Neural cell (in vitro differentiated cells): ENCODE measurements at regions not wholly inside any gene's neighbourhood (a gene's known extent, or its start where the extent isn't known, plus 50 kb on each side); places are given as distances from the start of the nearest gene placed in this dataset.

Experiments used
- H2AFZ ChIP-seq: fragments of 200-600, 300-800 bp; sonication (generic), shearing (Covaris generic); 2 replicates; pipeline ENCODE4 v1.6.0; 2014; ENCODE audit warnings: low read depth, mild to moderate bottlenecking, antibody characterized with exemption, low read length, moderate library complexity
- H3F3A ChIP-seq: fragments of 200-600 bp; shearing (Covaris generic); 2 replicates; pipeline ENCODE4 v1.6.1; 2016; ENCODE audit warnings: mild to moderate bottlenecking, moderate library complexity, mixed read lengths, antibody characterized with exemption, low read length; ENCODE audit not compliant: insufficient read depth, poor library complexity, severe bottlenecking
- H3K27ac ChIP-seq: fragments of 200-600, 300-800 bp; sonication (generic), shearing (Covaris generic); 2 replicates; pipeline ENCODE4 v1.5.1; 2014; ENCODE audit warnings: mild to moderate bottlenecking, low read length, moderate library complexity
- H3K27me3 ChIP-seq: fragments of 300-800, 200-600 bp; sonication (generic), shearing (Covaris generic); 2 replicates; pipeline ENCODE4 v1.6.0; 2014; ENCODE audit warnings: mild to moderate bottlenecking, low read depth, low read length, moderate library complexity; ENCODE audit not compliant: insufficient read depth
- H3K36me3 ChIP-seq: fragments of 300-800, 200-600 bp; sonication (generic), shearing (Covaris generic); 2 replicates; pipeline ENCODE4 v1.5.1; 2014; ENCODE audit warnings: mild to moderate bottlenecking, antibody characterized with exemption, low read length, moderate library complexity; ENCODE audit not compliant: insufficient read depth
- H3K4me2 ChIP-seq: fragments of 300-800, 200-600 bp; sonication (generic), shearing (Covaris generic); 2 replicates; pipeline ENCODE4 v1.6.0; 2014; ENCODE audit warnings: mild to moderate bottlenecking, low read length
- H3K4me3 ChIP-seq: fragments of 300-800, 200-600 bp; sonication (generic), shearing (Covaris generic); 2 replicates; pipeline ENCODE4 v1.5.1; 2014; ENCODE audit warnings: mild to moderate bottlenecking, low read length, moderate library complexity
- H3K79me2 ChIP-seq: fragments of 200-600 bp; shearing (Covaris generic); replicated peaks from 2 replicates; pipeline ENCODE4 v1.6.0; 2014; ENCODE audit warnings: mild to moderate bottlenecking, low read length, moderate library complexity; ENCODE audit not compliant: insufficient read depth
- H3K9ac ChIP-seq: fragments of 300-800, 200-600 bp; sonication (generic), shearing (Covaris generic); 2 replicates; pipeline ENCODE4 v1.6.1; 2016; ENCODE audit warnings: mild to moderate bottlenecking, low read length, mixed read lengths
- H3K9me2 ChIP-seq: fragments of 200-600 bp; shearing (Covaris generic); 2 replicates; pipeline ENCODE4 v1.6.1; 2016; ENCODE audit warnings: mild to moderate bottlenecking, low read length, mixed read lengths; ENCODE audit not compliant: insufficient read depth
- H3K9me3 ChIP-seq: fragments of 200-600, 300-800 bp; sonication (generic), shearing (Covaris generic); 2 replicates; pipeline ENCODE4 v1.6.1; 2016; ENCODE audit warnings: mild to moderate bottlenecking, mixed run types, low read length, moderate library complexity, mixed read lengths
- H4K20me1 ChIP-seq: fragments of 200-600 bp; shearing (Covaris generic); 2 replicates; pipeline ENCODE4 v1.6.1; 2016; ENCODE audit warnings: mild to moderate bottlenecking, mixed run types; ENCODE audit not compliant: insufficient read depth
- CTCF ChIP-seq: fragments of 450-650 bp; IDR thresholded peaks from 2 replicates; pipeline ENCODE4 v1.5.1; 2014; ENCODE audit warnings: antibody characterized with exemption, mild to moderate bottlenecking, moderate library complexity; ENCODE audit not compliant: poor library complexity, severe bottlenecking
- EP300 ChIP-seq: fragments of 450-650 bp; conservative IDR thresholded peaks from 2 replicates; pipeline ENCODE4 v1.6.1; 2014; ENCODE audit warnings: antibody characterized with exemption, mild to moderate bottlenecking, moderate library complexity; ENCODE audit not compliant: poor library complexity, severe bottlenecking
- EZH2 ChIP-seq: fragments of 200-600, 300-800 bp; shearing (Covaris generic), sonication (generic); IDR thresholded peaks from 2 replicates; pipeline ENCODE4 v1.6.1; 2014; ENCODE audit warnings: antibody characterized with exemption, low read length, borderline replicate concordance, mild to moderate bottlenecking; ENCODE audit not compliant: insufficient read depth, poor library complexity, severe bottlenecking
- MXI1 ChIP-seq: fragments of 450-650 bp; conservative IDR thresholded peaks from 2 replicates; pipeline ENCODE4 v1.6.1; 2014; ENCODE audit warnings: antibody characterized with exemption, mild to moderate bottlenecking; ENCODE audit not compliant: poor library complexity, severe bottlenecking
- POLR2AphosphoS5 ChIP-seq: IDR thresholded peaks from 2 replicates; pipeline ENCODE4 v1.6.1; 2012
- RAD21 ChIP-seq: fragments of 450-650 bp; conservative IDR thresholded peaks from 2 replicates; pipeline ENCODE4 v1.6.1; 2014; ENCODE audit warnings: antibody characterized with exemption, mild to moderate bottlenecking, moderate library complexity
- REST ChIP-seq: IDR thresholded peaks from 2 replicates; pipeline ENCODE4 v1.6.1; 2012; ENCODE audit warnings: borderline replicate concordance
- SMC3 ChIP-seq: fragments of 450-650 bp; conservative IDR thresholded peaks from 2 replicates; pipeline ENCODE4 v1.6.1; 2014; ENCODE audit warnings: antibody characterized with exemption, mild to moderate bottlenecking, moderate library complexity; ENCODE audit not compliant: poor library complexity
- TAF1 ChIP-seq: IDR thresholded peaks from 2 replicates; pipeline ENCODE4 v1.6.1; 2012; ENCODE audit warnings: low read depth

DNA sequence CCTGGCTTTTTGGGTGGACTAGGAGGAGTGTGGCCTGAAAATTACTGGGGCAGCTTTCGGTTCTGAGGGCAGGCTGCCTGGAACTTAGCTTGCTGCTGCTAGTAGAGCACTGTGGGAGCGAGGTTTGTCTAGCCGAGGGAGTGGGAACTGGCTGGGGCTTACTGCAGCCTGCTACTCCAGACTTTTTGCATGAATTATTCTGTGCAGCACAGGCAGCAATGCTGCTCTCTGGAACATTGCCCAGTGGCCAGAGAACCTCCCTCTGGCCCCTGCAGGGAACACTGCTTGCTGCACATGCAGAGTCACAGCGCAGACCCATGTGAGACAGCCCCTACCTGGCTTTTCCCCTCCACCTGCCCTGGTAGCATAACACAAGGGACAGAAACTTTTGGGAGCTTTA lies 263.9 kb upstream of the SLITRK2 start:
- H3K27me3 ChIP-seq = no peaks in the 10 kb centered on the region
- no peaks in the 10 kb centered on the region for H4K20me1 ChIP-seq
- no peaks in the 10 kb centered on the region for H3K9me3 ChIP-seq
- no peak overlapping the region for H3K4me2 ChIP-seq
- no peaks in the 10 kb centered on the region for H3K79me2 ChIP-seq
- H3K9ac ChIP-seq = no peak overlapping the region
- no peaks in the 10 kb centered on the region for H3F3A ChIP-seq
- no peak overlapping the region for H3K4me3 ChIP-seq
- H3K36me3 ChIP-seq = no peaks in the 10 kb centered on the region
- no peak overlapping the region for H2AFZ ChIP-seq
- TF ChIP-seq REST = no peak
- TF ChIP-seq CTCF = no peak
- H3K27ac ChIP-seq = no peak overlapping the region
- no peaks in the 10 kb centered on the region for H3K9me2 ChIP-seq

- TF ChIP-seq TAF1 (no peak), REST (no peak), MXI1 (no peak), EP300 (no peak), POLR2AphosphoS5 (no peak), RAD21 (no peak), SMC3 (no peak), CTCF (no peak), EZH2 (no peak)
- no peak overlapping the region for H3K27ac ChIP-seq
- H3K4me3 ChIP-seq = no peak overlapping the region
- no peaks in the 10 kb centered on the region for H4K20me1 ChIP-seq
- no peak overlapping the region for H3K9ac ChIP-seq
- no peaks in the 10 kb centered on the region for H3K9me2 ChIP-seq
- H3K36me3 ChIP-seq = no peaks in the 10 kb centered on the region
- no peaks in the 10 kb centered on the region for H3K27me3 ChIP-seq
- H3K79me2 ChIP-seq = no peaks in the 10 kb centered on the region
- H3K9me3 ChIP-seq = no peaks in the 10 kb centered on the region
- H3K4me2 ChIP-seq = no peak overlapping the region
- H3F3A ChIP-seq = no peaks in the 10 kb centered on the region
- H2AFZ ChIP-seq = no peak overlapping the region
Measured at GRCh38 chrX:145563159-145563558, 254.5 kb upstream of the SLITRK2 start.
